HepG2 (cell line): ENCODE measurements at regions not wholly inside any gene's neighbourhood (a gene's known extent, or its start where the extent isn't known, plus 50 kb on each side); places are given as distances from the start of the nearest gene placed in this dataset.

Experiments
- ETV6 ChIP-seq: sonication (generic); formaldehyde crosslinking; conservative IDR thresholded peaks from 2 replicates; pipeline ENCODE4 v1.4.0; 2020; ENCODE audit warnings: missing genetic modification reagents
- EZH2 ChIP-seq: conservative IDR thresholded peaks from 2 replicates; pipeline ENCODE4 v1.6.1; 2012; ENCODE audit warnings: mild to moderate bottlenecking, low read depth, low read length, moderate library complexity
- GATAD2A ChIP-seq: IDR thresholded peaks from 2 replicates; pipeline ENCODE4 v1.6.1; 2016
- POLR2A ChIP-seq, 2 experiments: IDR thresholded peaks; 2 replicates each; pipeline ENCODE4 v1.6.1; 2011; ENCODE audit warnings: low read depth in 2 of 2, low read length in 2 of 2, mild to moderate bottlenecking in 1 of 2, moderate library complexity in 1 of 2; ENCODE audit not compliant: insufficient read depth in 1 of 2
- POLR2AphosphoS5 ChIP-seq: IDR thresholded peaks from 2 replicates; pipeline ENCODE4 v1.6.1; 2012; ENCODE audit warnings: low read depth, low read length
- REL ChIP-seq: sonication (generic); formaldehyde crosslinking; conservative IDR thresholded peaks from 2 replicates; pipeline ENCODE4 v1.8.0; 2022; ENCODE audit warnings: mild to moderate bottlenecking, missing genetic modification reagents, moderate library complexity
- TEAD2 ChIP-seq: sonication (generic); formaldehyde crosslinking; IDR thresholded peaks from 2 replicates; pipeline ENCODE4 v1.9.0; 2021; ENCODE audit warnings: missing genetic modification reagents
- ZNF510 ChIP-seq: sonication (generic); formaldehyde crosslinking; IDR thresholded peaks from 2 replicates; pipeline ENCODE4 v1.4.0; 2020; ENCODE audit warnings: low read depth, mild to moderate bottlenecking, missing genetic modification reagents
- TF ChIP-seq, protein P1 (sequence below): sonication (generic); formaldehyde crosslinking; IDR thresholded peaks from 2 replicates; pipeline ENCODE4 v1.4.0; 2020; ENCODE audit warnings: mild to moderate bottlenecking, missing genetic modification reagents
- TF ChIP-seq, protein P2 (sequence below): sonication (generic); formaldehyde crosslinking; IDR thresholded peaks from 2 replicates; pipeline ENCODE4 v1.8.0; 2022; ENCODE audit warnings: mild to moderate bottlenecking, missing genetic modification reagents; ENCODE audit not compliant: insufficient replicate concordance

DNA sequence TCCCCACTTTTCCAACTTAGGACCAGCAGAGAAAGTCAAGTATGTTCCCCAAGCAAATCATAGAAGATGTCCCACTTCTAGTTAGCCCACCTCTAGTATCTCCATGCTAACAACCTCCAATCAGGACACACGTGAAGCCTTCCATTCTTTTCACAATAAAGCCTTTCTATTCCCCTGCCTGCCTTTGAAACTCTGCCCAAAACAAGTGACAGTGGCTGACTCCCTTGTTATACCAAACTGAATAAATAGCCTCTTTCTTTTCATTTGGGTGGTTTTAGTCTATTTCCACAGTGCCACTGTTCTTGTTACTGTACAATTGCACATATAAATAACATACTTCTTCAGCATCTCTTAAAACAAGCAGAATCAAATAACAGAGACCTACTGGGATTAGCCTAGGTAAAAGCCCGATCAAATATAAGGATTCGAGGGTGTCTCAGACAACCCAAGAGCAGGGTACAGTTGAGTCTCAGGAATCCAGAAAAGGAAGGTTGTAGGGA lies 118.0 kb upstream of the NPHP3 start:
- TF ChIP-seq ZNF510 (CRISPR knock-in tag), result no peak
- TF ChIP-seq, protein P1, sequence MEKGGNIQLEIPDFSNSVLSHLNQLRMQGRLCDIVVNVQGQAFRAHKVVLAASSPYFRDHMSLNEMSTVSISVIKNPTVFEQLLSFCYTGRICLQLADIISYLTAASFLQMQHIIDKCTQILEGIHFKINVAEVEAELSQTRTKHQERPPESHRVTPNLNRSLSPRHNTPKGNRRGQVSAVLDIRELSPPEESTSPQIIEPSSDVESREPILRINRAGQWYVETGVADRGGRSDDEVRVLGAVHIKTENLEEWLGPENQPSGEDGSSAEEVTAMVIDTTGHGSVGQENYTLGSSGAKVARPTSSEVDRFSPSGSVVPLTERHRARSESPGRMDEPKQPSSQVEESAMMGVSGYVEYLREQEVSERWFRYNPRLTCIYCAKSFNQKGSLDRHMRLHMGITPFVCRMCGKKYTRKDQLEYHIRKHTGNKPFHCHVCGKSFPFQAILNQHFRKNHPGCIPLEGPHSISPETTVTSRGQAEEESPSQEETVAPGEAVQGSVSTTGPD, result no peak
- no peak for TF ChIP-seq POLR2A (IDR thresholded peaks at IDR 0.05; ENCODE audit: insufficient read depth in 1 of 2, low read depth in 2 of 2, low read length in 2 of 2)
- no peak for TF ChIP-seq GATAD2A
- no peak for TF ChIP-seq ETV6 (CRISPR knock-in tag)
- TF ChIP-seq, protein P2, sequence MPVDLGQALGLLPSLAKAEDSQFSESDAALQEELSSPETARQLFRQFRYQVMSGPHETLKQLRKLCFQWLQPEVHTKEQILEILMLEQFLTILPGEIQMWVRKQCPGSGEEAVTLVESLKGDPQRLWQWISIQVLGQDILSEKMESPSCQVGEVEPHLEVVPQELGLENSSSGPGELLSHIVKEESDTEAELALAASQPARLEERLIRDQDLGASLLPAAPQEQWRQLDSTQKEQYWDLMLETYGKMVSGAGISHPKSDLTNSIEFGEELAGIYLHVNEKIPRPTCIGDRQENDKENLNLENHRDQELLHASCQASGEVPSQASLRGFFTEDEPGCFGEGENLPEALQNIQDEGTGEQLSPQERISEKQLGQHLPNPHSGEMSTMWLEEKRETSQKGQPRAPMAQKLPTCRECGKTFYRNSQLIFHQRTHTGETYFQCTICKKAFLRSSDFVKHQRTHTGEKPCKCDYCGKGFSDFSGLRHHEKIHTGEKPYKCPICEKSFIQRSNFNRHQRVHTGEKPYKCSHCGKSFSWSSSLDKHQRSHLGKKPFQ, result no peak
- no peak for TF ChIP-seq POLR2AphosphoS5
- no peak for TF ChIP-seq REL (CRISPR knock-in tag)
- no peak for TF ChIP-seq EZH2
- no peak for TF ChIP-seq TEAD2
